Body of pancreas (tissue), 4 donors: ENCODE measurements at regions not wholly inside any gene's neighbourhood (a gene's known extent, or its start where the extent isn't known, plus 50 kb on each side); places are given as distances from the start of the nearest gene placed in this dataset.

ENCODE experiments used
- POLR2A ChIP-seq, 3 donors: fragments of 450-650 bp; IDR thresholded peaks; one replicate each; pipeline ENCODE4 v1.6.1; 2016; ENCODE audit warnings: antibody characterized with exemption in 3 of 3, mild to moderate bottlenecking in 2 of 3
- TF ChIP-seq, protein P1 (sequence below), 7 experiments: fragments of 450-650 bp in 4 of 7; fragments of 200-600 bp in 3 of 7; sonication (generic) in 3 of 7; IDR thresholded peaks; one replicate each; pipeline ENCODE4 v1.5.1; 2016 to 2019; ENCODE audit warnings: antibody characterized with exemption in 7 of 7

DNA sequence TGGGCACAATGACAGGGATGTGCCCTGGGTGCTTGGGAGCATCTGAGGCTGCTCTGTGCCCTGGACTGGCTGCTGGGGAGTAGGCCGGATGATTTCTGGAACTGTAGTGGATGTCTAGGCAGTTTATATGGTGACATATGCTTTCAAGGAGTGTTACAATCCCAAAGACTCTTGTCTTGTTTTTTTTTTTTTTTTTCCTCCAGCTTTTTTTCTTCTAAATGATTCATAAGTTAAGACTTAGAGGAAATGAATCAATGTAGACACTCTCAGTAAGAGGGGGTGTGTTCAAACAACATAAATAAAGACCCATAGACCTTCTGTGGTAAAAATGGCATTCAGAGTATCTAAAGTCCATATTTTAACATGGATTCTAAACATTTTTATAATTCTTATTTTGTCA is 706.1 kb upstream of the GOLIM4 start:
- TF ChIP-seq, protein P1, sequence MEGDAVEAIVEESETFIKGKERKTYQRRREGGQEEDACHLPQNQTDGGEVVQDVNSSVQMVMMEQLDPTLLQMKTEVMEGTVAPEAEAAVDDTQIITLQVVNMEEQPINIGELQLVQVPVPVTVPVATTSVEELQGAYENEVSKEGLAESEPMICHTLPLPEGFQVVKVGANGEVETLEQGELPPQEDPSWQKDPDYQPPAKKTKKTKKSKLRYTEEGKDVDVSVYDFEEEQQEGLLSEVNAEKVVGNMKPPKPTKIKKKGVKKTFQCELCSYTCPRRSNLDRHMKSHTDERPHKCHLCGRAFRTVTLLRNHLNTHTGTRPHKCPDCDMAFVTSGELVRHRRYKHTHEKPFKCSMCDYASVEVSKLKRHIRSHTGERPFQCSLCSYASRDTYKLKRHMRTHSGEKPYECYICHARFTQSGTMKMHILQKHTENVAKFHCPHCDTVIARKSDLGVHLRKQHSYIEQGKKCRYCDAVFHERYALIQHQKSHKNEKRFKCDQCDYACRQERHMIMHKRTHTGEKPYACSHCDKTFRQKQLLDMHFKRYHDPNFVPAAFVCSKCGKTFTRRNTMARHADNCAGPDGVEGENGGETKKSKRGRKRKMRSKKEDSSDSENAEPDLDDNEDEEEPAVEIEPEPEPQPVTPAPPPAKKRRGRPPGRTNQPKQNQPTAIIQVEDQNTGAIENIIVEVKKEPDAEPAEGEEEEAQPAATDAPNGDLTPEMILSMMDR (IDR thresholded peaks at IDR 0.05), result no peak
- no peak for TF ChIP-seq POLR2A (IDR thresholded peaks at IDR 0.05)
